Neural cell (in vitro differentiated cells): ENCODE measurements at regions not wholly inside any gene's neighbourhood (a gene's known extent, or its start where the extent isn't known, plus 50 kb on each side); places are given as distances from the start of the nearest gene placed in this dataset.

Experiments used
- EP300 ChIP-seq: fragments of 450-650 bp; conservative IDR thresholded peaks from 2 replicates; pipeline ENCODE4 v1.6.1; 2014; ENCODE audit warnings: antibody characterized with exemption, mild to moderate bottlenecking, moderate library complexity; ENCODE audit not compliant: poor library complexity, severe bottlenecking
- EZH2 ChIP-seq: fragments of 200-600, 300-800 bp; shearing (Covaris generic), sonication (generic); IDR thresholded peaks from 2 replicates; pipeline ENCODE4 v1.6.1; 2014; ENCODE audit warnings: antibody characterized with exemption, low read length, borderline replicate concordance, mild to moderate bottlenecking; ENCODE audit not compliant: insufficient read depth, poor library complexity, severe bottlenecking
- MXI1 ChIP-seq: fragments of 450-650 bp; conservative IDR thresholded peaks from 2 replicates; pipeline ENCODE4 v1.6.1; 2014; ENCODE audit warnings: antibody characterized with exemption, mild to moderate bottlenecking; ENCODE audit not compliant: poor library complexity, severe bottlenecking
- POLR2AphosphoS5 ChIP-seq: IDR thresholded peaks from 2 replicates; pipeline ENCODE4 v1.6.1; 2012
- RAD21 ChIP-seq: fragments of 450-650 bp; conservative IDR thresholded peaks from 2 replicates; pipeline ENCODE4 v1.6.1; 2014; ENCODE audit warnings: antibody characterized with exemption, mild to moderate bottlenecking, moderate library complexity
- SMC3 ChIP-seq: fragments of 450-650 bp; conservative IDR thresholded peaks from 2 replicates; pipeline ENCODE4 v1.6.1; 2014; ENCODE audit warnings: antibody characterized with exemption, mild to moderate bottlenecking, moderate library complexity; ENCODE audit not compliant: poor library complexity
- TAF1 ChIP-seq: IDR thresholded peaks from 2 replicates; pipeline ENCODE4 v1.6.1; 2012; ENCODE audit warnings: low read depth
- TF ChIP-seq, protein P1 (sequence below): fragments of 450-650 bp; IDR thresholded peaks from 2 replicates; pipeline ENCODE4 v1.5.1; 2014; ENCODE audit warnings: antibody characterized with exemption, mild to moderate bottlenecking, moderate library complexity; ENCODE audit not compliant: poor library complexity, severe bottlenecking
- TF ChIP-seq, protein P2 (sequence below): IDR thresholded peaks from 2 replicates; pipeline ENCODE4 v1.6.1; 2012; ENCODE audit warnings: borderline replicate concordance

DNA sequence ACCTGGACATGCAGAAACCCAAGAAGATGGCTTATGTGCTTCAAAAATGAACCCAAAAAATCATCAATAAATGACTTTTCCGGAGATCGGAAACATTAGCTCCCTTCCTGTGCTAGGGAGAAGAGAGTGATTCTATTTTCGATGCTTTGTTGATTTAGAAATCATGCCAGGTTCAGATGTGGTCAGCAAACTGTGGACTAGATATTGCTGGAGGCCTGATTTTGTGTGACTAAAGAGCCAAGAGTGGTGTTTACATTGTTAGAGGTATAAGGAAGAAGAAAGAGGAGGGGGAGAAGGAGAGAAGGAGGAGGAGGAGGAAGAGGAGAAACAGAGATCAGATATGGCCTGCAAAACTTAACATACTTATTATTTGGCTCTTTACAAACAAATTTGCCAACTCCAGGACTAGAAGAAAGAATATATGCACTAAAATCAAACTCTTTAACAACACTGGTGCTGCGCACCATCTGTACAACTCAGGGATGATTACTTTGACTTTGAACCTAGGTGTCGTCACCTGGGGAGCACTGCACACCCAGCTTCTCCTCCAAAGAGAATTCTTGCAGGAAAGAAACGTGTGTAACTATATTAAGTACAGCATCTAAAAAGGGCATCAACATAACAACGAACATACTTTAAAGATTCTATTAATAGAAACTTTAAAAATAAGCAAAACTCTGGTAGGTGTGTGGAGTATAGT is 664.9 kb upstream of the LCORL start:
- TF ChIP-seq EZH2 = no peak
- TF ChIP-seq, protein P1, sequence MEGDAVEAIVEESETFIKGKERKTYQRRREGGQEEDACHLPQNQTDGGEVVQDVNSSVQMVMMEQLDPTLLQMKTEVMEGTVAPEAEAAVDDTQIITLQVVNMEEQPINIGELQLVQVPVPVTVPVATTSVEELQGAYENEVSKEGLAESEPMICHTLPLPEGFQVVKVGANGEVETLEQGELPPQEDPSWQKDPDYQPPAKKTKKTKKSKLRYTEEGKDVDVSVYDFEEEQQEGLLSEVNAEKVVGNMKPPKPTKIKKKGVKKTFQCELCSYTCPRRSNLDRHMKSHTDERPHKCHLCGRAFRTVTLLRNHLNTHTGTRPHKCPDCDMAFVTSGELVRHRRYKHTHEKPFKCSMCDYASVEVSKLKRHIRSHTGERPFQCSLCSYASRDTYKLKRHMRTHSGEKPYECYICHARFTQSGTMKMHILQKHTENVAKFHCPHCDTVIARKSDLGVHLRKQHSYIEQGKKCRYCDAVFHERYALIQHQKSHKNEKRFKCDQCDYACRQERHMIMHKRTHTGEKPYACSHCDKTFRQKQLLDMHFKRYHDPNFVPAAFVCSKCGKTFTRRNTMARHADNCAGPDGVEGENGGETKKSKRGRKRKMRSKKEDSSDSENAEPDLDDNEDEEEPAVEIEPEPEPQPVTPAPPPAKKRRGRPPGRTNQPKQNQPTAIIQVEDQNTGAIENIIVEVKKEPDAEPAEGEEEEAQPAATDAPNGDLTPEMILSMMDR = no peak
- TF ChIP-seq RAD21 = no peak
- no peak for TF ChIP-seq TAF1
- no peak for TF ChIP-seq POLR2AphosphoS5
- TF ChIP-seq EP300 = no peak
- TF ChIP-seq, protein P2, sequence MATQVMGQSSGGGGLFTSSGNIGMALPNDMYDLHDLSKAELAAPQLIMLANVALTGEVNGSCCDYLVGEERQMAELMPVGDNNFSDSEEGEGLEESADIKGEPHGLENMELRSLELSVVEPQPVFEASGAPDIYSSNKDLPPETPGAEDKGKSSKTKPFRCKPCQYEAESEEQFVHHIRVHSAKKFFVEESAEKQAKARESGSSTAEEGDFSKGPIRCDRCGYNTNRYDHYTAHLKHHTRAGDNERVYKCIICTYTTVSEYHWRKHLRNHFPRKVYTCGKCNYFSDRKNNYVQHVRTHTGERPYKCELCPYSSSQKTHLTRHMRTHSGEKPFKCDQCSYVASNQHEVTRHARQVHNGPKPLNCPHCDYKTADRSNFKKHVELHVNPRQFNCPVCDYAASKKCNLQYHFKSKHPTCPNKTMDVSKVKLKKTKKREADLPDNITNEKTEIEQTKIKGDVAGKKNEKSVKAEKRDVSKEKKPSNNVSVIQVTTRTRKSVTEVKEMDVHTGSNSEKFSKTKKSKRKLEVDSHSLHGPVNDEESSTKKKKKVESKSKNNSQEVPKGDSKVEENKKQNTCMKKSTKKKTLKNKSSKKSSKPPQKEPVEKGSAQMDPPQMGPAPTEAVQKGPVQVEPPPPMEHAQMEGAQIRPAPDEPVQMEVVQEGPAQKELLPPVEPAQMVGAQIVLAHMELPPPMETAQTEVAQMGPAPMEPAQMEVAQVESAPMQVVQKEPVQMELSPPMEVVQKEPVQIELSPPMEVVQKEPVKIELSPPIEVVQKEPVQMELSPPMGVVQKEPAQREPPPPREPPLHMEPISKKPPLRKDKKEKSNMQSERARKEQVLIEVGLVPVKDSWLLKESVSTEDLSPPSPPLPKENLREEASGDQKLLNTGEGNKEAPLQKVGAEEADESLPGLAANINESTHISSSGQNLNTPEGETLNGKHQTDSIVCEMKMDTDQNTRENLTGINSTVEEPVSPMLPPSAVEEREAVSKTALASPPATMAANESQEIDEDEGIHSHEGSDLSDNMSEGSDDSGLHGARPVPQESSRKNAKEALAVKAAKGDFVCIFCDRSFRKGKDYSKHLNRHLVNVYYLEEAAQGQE = no peak
- no peak for TF ChIP-seq SMC3
- TF ChIP-seq MXI1 = no peak
